ENCODE measurements at regions not wholly inside any gene's neighbourhood (a gene's known extent, or its start where the extent isn't known, plus 50 kb on each side); places are given as distances from the start of the nearest gene placed in this dataset.

- Histone ChIP-seq H3K9ac (ENCODE audit: low read length) (no peak overlapping the region), H3K4me1 (ENCODE audit: control insufficient read depth in 1 of 2, insufficient read depth in 2 of 2, low read length in 2 of 2) (no peaks in the 10 kb centered on the region), H4K20me1 (ENCODE audit: insufficient read depth) (no peaks in the 10 kb centered on the region), H3K27me3 (ENCODE audit: insufficient read depth, low read length) (no peaks in the 10 kb centered on the region), H3K4me3 (replicated peaks in 1 of 2; ENCODE audit: low read depth in 1 of 2, low read length in 2 of 2) (no peak overlapping the region), H2AFZ (ENCODE audit: low read depth, low read length, poor library complexity, severe bottlenecking) (no peak overlapping the region), H3K9me2 (ENCODE audit: insufficient read depth) (no peaks in the 10 kb centered on the region), H3K27ac (ENCODE audit: low read depth, low read length) (no peak overlapping the region), H3K79me2 (ENCODE audit: insufficient read depth, low read length) (no peaks in the 10 kb centered on the region), H3K4me2 (ENCODE audit: low read length) (no peak overlapping the region), H3K9me3 (ENCODE audit: control insufficient read depth in 1 of 2, insufficient read depth in 1 of 2, low read depth in 1 of 2, low read length in 2 of 2) (no peaks in the 10 kb centered on the region), H3K36me3 (ENCODE audit: control insufficient read depth in 1 of 2, insufficient read depth in 2 of 2, low read length in 2 of 2) (no peaks in the 10 kb centered on the region)
- POLR2A ChIA-PET: interaction anchor here (2.8 kb wide), 1 partner anchor 8 kb away, joined by 9 read pairs; no protein-coding TSS in a partner anchor
- ATAC-seq (no peak), DNase-seq (ENCODE audit: low read depth, low spot score) (no peak)
- no peak for TF ChIP-seq CEBPB (IDR thresholded peaks at IDR 0.05; ENCODE audit: low read depth)
- no peak for TF ChIP-seq JUND (IDR thresholded peaks at IDR 0.05)
- TF ChIP-seq CBX3 (IDR thresholded peaks at IDR 0.05; ENCODE audit: low read depth): no peak
- no peak for TF ChIP-seq YY1 (IDR thresholded peaks at IDR 0.05; ENCODE audit: extremely low read depth, insufficient replicate concordance, low read depth, low read length)
- RAD21 ChIA-PET (ENCODE audit: low non-redundant PET in 1 of 2, low total read pairs in 2 of 2, uncharacterized antibody in 2 of 2, unreplicated experiment in 2 of 2): no interaction called here
- intact Hi-C loops (cut with micrococcal nuclease): no loop called here
- no TSS peak for BruUV-seq (replicated peaks)
- CTCF ChIA-PET: no interaction called here
Measured at GRCh38 chr10:121409466-121410104, 188.7 kb downstream of the FGFR2 start.

- no peaks in the 10 kb centered on the region for H3K9me3 ChIP-seq (ENCODE audit: control insufficient read depth in 1 of 2, insufficient read depth in 1 of 2, low read depth in 1 of 2, low read length in 2 of 2)
- no peak overlapping the region for H3K27ac ChIP-seq (ENCODE audit: low read depth, low read length)
- no peaks in the 10 kb centered on the region for H3K9me2 ChIP-seq (ENCODE audit: insufficient read depth)
- H3K36me3 ChIP-seq (ENCODE audit: control insufficient read depth in 1 of 2, insufficient read depth in 2 of 2, low read length in 2 of 2): no peaks in the 10 kb centered on the region
- DNase-seq (ENCODE audit: low read depth, low spot score) (no peak), ATAC-seq (no peak)
- no peaks in the 10 kb centered on the region for H3K4me1 ChIP-seq (ENCODE audit: control insufficient read depth in 1 of 2, insufficient read depth in 2 of 2, low read length in 2 of 2)
- H3K4me2 ChIP-seq (ENCODE audit: low read length): no peak overlapping the region
- H3K9ac ChIP-seq (ENCODE audit: low read length): no peak overlapping the region
- CTCF ChIA-PET: no interaction called here
- H3K79me2 ChIP-seq (ENCODE audit: insufficient read depth, low read length): no peaks in the 10 kb centered on the region
- POLR2A ChIA-PET: no interaction called here
- intact Hi-C loops (cut with micrococcal nuclease): no loop called here
- H2AFZ ChIP-seq (ENCODE audit: low read depth, low read length, poor library complexity, severe bottlenecking): no peak overlapping the region
- no peak overlapping the region for H3K4me3 ChIP-seq (replicated peaks in 1 of 2; ENCODE audit: low read depth in 1 of 2, low read length in 2 of 2)
- no peaks in the 10 kb centered on the region for H4K20me1 ChIP-seq (ENCODE audit: insufficient read depth)
- BruUV-seq (replicated peaks): no TSS peak
- RAD21 ChIA-PET (ENCODE audit: low non-redundant PET in 1 of 2, low total read pairs in 2 of 2, uncharacterized antibody in 2 of 2, unreplicated experiment in 2 of 2): no interaction called here
- no peaks in the 10 kb centered on the region for H3K27me3 ChIP-seq (ENCODE audit: insufficient read depth, low read length)
- TF ChIP-seq EZH2 (IDR thresholded peaks at IDR 0.05): no peak
- TF ChIP-seq EGR1 (IDR thresholded peaks at IDR 0.05; ENCODE audit: low read depth): no peak
- no peak for TF ChIP-seq TCF7L2 (IDR thresholded peaks at IDR 0.05; ENCODE audit: borderline replicate concordance, extremely low read depth, insufficient read depth, insufficient read length)
- no peak for TF ChIP-seq RAD21 (IDR thresholded peaks at IDR 0.05; ENCODE audit: low read depth)
- TF ChIP-seq ZBTB33 (IDR thresholded peaks at IDR 0.05; ENCODE audit: extremely low read depth, insufficient replicate concordance, low read length): no peak
- no peak for TF ChIP-seq EZH2phosphoT487 (IDR thresholded peaks at IDR 0.05; ENCODE audit: borderline replicate concordance)
- TF ChIP-seq CTCF (IDR thresholded peaks at IDR 0.05 in 2 of 3, conservative IDR thresholded peaks at IDR 0.05 in 1 of 3; ENCODE audit: borderline replicate concordance in 1 of 3, insufficient read depth in 1 of 3, low read depth in 2 of 3, low read length in 2 of 3): no peak
- no peak for TF ChIP-seq REST (IDR thresholded peaks at IDR 0.05; ENCODE audit: low read depth)
- no peak for TF ChIP-seq ZFX (IDR thresholded peaks at IDR 0.05)
Measured at GRCh38 chr10:121411004-121411403, 187.2 kb downstream of the FGFR2 start.
